Lung microvascular endothelial cell (primary cell): ENCODE measurements at regions not wholly inside any gene's neighbourhood (a gene's known extent, or its start where the extent isn't known, plus 50 kb on each side); places are given as distances from the start of the nearest gene placed in this dataset.

Experiments used
- DNase-seq, 2 donors: peaks; one replicate each; pipeline versions ENCODE4 v3.0.0 to v3.0.0-alpha.2; 2010; ENCODE audit warnings: low read depth in 2 of 2

GRCh38 chr17:52744179-52744578 lies 585.7 kb upstream of the CA10 start:
- no peak for DNase-seq

- DNase-seq, result no peak
Measured at GRCh38 chr17:52740006-52740405, 581.5 kb upstream of the CA10 start.

GRCh38 chr17:52738791-52739190 lies 580.3 kb upstream of the CA10 start:
- DNase-seq, result no peak

- DNase-seq, result no peak
Measured at GRCh38 chr17:52737071-52737470, 578.6 kb upstream of the CA10 start.

- no peak for DNase-seq
Measured at GRCh38 chr17:52732841-52733240, 574.3 kb upstream of the CA10 start.

- no peak for DNase-seq
Measured at GRCh38 chr17:52724578-52724977, 566.1 kb upstream of the CA10 start.

GRCh38 chr17:52721910-52722309 lies 563.4 kb upstream of the CA10 start:
- no peak for DNase-seq

- no peak for DNase-seq
Measured at GRCh38 chr17:52710363-52710901, 551.9 kb upstream of the CA10 start.

- DNase-seq, result no peak
Measured at GRCh38 chr17:52709724-52710123, 551.2 kb upstream of the CA10 start.

- no peak for DNase-seq
Measured at GRCh38 chr17:52696362-52696761, 537.8 kb upstream of the CA10 start.

GRCh38 chr17:52686140-52686539 lies 527.6 kb upstream of the CA10 start:
- DNase-seq, result no peak

- DNase-seq, result no peak
Measured at GRCh38 chr17:52681480-52681879, 523.0 kb upstream of the CA10 start.

GRCh38 chr17:52678211-52678610 lies 519.7 kb upstream of the CA10 start:
- DNase-seq, result no peak

GRCh38 chr17:52674686-52675085 lies 516.2 kb upstream of the CA10 start:
- no peak for DNase-seq

GRCh38 chr17:52673791-52674190 lies 515.3 kb upstream of the CA10 start:
- DNase-seq, result no peak

- DNase-seq, result no peak
Measured at GRCh38 chr17:52666264-52666663, 507.8 kb upstream of the CA10 start.

GRCh38 chr17:52660692-52661091 lies 502.2 kb upstream of the CA10 start:
- no peak for DNase-seq

- no peak for DNase-seq
Measured at GRCh38 chr17:52653014-52653413, 494.5 kb upstream of the CA10 start.

- DNase-seq, result no peak
Measured at GRCh38 chr17:52648995-52649394, 490.5 kb upstream of the CA10 start.

- DNase-seq, result no peak
Measured at GRCh38 chr17:52647411-52647810, 488.9 kb upstream of the CA10 start.

GRCh38 chr17:52636443-52636842 lies 477.9 kb upstream of the CA10 start:
- DNase-seq, result no peak

- DNase-seq, result no peak
Measured at GRCh38 chr17:52606590-52606989, 448.1 kb upstream of the CA10 start.

GRCh38 chr17:52606098-52606497 lies 447.6 kb upstream of the CA10 start:
- DNase-seq, result no peak

- DNase-seq, result peak in 1 of 2 donors; percentile 12
Measured at GRCh38 chr17:52604105-52604504, 445.6 kb upstream of the CA10 start.
